AG08395 (cell line): ENCODE measurements at regions not wholly inside any gene's neighbourhood (a gene's known extent, or its start where the extent isn't known, plus 50 kb on each side); places are given as distances from the start of the nearest gene placed in this dataset.
A peak's percentile ranks its signal among the peaks of the same experiment; 100 is the strongest.

Source experiments
- DNase-seq: peaks from one replicate; pipeline ENCODE4 v3.0.0; 2012; ENCODE audit warnings: mixed read lengths, low spot score

DNA sequence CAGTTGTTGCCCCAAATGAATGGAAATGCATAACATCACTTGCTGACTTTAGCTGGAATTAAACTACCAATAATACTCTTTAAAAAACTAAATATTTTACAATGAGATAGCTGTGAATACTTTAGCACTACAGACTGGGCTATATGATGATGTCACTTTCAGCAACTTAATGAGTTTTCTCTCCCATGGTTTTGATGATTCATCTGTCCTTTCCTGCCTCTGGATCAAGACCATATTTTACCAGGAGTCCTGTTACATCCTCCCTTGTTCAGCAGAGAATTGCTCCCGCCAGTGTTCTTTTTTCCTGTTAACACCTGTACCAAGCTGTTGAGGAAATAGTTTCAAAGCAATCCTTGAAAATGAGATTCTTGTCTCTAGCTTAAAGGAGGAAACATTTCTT, 543.0 kb downstream of the SPRY1 start:
- peak; percentile 66 for DNase-seq

DNA sequence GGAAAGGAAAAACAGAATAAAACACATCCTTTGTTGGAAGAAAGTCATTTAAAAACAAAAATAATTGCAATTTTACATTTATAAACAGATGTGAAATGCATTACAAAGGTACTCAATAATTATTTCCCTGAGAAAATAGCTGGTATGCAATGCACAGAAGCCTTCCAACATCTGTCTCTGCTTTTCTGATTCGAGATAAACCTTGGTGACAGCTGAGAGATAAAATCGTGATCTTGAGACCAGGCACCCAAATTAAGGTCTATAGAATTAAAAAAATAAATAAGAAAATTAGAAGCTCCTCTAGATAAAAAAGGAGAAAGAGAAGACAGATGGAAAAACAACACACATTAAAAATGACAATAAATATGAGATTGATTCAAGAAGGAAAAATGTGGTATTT, 544.0 kb downstream of the SPRY1 start:
- DNase-seq = no peak

DNA sequence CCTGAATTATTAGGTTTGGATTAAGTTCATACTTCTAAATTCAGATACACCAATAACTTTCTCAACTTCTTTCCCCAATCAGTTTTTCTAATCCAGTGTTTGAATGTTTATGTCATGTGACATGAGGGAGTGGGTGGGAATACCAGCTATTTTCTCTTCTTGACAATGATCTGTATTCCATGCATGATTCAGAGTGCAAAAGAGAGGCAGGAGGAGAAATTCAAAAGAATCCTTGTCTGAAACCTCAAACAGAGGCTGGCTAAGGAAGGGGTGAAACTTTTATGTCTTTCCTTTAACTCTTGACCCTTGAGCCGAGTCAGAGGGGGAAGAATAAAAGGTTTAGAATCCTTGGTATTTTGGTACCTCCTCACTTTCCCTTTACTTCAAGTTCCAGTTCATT, 544.7 kb downstream of the SPRY1 start:
- DNase-seq = peak; percentile 3

DNA sequence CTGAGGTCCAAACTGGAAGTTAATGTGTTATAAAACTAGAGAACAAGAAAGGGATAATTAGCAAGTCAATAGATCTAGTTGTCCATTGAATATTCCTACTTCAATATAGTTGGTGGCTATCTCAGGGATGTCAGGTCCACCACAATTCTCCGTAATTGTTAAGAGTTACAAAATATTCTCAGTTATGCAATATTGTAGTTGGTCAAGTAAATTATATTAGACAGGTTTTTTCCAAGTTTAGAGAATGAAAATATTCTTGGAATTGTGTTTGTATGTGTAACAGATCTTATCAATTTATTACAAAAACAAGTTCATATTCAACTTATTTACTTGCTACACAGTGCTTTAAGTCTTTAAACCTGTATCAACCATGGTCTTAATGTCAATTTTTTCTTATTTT, 547.4 kb downstream of the SPRY1 start:
- DNase-seq = no peak

DNA sequence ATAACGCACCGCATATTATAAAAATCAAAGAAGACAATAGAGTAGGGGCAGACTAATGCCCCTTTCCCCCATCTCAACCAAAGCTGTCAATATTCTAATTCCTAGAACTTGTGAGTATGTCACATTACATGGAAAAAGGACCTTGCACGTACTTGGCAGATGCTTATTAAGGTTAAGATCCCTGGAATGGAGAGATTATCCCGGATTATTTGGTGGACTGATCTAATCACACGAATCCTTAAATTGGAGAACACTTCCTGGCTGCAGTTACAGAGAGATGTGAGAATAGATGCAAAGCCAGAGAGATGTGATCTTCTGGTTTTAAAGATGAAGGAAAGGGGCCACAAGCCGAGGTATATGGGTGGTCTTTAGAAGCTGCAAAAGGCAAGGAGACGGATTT, 548.7 kb downstream of the SPRY1 start:
- DNase-seq = no peak

DNA sequence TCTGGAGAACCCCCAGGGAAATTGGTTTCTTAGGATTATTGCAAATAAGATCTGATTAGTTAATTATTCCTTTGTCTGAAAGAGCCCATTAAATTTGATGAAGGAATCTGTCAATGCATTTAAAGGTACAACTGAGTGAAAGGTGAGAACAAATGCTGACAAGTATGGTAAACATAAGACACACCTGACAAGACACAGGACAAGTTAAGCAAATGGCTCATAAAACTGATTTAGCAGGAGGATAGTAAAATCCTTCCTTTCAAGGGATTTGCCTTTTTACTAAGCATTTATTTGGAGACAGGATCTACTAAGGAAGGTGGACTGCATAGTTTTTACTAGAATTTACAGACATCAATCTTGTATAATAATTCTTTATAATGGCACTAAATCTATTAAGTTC, 553.9 kb downstream of the SPRY1 start:
- no peak for DNase-seq

DNA sequence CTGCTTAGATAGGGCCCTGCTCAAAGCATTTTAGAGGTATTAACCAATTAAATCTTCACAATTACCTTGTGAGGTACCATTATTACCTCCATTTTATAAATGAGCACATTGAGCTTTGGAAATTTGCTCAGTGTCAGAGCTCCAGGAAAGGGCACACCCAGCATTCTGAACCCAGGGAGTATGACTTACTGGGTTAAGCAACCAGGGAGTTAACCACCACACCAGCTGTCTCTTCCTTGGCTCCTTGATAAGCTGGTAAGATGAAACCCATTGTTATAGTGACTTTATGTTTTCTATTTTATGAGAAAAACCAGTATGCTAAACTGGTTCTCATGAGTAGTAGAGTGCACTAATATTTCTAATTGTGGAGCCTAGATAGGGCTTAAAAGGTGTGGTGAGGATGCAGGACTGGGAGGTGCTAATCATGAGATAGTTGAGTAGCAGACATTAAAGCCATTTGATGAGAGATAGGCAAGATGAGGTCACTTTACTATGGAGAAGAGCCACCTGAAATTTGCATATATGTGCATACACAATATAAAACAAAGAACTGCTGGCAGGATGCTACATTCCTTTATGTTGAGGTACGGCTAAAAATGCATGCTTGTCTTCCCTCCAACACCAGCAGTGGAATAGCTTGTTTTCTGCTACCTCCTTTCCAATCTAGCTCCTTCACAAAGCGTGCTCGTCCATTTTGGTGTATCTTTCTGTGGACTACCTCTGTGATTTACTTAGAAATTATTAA, 556.1 kb downstream of the SPRY1 start:
- DNase-seq = peak; percentile 26

DNA sequence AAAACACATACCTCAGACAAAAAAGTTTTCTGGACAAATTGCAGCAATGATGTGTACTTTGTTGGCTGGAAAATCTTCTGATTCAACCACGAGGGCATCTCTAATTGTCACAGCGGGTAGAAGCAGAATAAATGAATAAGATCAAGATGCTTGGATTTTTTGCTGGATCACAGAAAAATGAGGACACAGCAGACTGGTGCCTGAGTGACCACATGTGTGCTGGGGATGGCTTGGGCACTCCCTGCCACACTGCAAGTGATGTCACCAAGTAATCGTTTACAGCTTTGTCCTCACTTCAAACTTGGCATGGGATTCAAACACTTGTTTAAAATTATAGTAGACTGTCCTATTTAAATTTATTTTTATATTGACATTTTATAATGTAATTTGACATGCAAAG, 557.0 kb downstream of the SPRY1 start:
- peak; percentile 46 for DNase-seq

DNA sequence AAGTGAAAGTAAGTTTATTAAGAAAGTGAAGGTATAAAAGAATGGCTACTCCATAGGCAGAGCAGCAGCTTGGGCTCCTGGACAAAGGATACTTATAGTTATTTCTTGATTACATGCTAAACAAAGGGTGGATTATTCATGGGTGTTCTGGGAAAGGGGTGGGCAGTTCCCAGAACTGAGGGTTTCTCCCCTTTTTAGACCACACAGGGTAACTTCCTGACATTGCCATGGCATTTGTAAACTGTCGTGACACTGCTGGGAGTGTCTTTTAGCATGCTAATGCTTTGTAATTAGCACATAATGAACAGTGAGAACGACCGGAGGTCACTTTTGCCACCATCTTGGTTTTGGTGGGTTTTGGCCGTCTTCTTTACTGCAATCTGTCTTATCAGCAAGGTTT, 557.6 kb downstream of the SPRY1 start:
- DNase-seq = no peak

DNA sequence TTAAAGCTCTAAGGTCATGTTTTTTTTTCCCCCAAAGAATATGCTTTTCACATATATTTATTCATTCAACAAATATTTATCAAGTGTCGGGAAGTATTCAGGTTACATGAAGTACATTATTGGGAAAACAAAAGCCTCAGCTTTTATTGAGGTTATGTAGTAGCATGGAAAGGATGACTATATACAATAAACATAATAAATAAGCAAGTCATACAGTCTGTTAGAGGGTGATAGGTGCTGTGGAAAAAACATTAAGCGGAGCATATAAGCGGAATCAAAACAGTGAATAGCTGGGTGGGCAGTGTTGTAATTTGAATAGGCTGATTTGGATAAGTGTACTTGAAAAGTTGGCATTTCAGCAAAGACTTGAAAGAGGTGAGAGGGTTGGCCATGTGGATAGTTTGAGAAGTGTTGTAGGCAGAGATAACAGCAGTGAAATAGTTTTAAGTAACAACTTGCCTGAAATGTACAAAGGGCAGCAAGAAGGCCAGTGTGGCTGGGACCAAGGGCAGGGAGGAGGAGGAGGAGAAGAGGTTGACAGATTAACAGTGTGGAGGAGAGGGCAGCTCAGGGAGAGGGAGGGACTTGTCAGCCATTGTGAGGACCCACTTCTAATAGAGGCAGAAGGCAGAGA, 558.7 kb downstream of the SPRY1 start:
- DNase-seq = no peak

DNA sequence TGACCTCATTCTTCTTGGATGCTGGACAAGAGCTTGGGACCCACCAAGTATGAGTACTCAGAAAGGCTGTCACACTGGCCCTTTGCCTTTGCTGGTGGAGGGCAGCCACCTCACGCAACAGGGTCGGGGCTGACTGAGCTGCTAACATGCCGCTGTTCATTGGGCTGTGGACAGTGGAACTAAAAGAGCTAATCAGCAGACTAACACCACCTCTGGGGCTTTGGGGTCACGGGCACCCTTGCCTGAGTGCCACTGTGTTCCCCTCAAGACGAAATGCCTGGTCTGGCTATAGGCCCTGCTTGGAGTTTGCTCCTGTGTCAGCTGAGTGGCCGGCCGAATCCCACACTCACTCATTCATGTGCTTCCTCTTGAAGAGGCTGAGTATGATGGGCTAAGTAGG, 559.6 kb downstream of the SPRY1 start:
- no peak for DNase-seq

DNA sequence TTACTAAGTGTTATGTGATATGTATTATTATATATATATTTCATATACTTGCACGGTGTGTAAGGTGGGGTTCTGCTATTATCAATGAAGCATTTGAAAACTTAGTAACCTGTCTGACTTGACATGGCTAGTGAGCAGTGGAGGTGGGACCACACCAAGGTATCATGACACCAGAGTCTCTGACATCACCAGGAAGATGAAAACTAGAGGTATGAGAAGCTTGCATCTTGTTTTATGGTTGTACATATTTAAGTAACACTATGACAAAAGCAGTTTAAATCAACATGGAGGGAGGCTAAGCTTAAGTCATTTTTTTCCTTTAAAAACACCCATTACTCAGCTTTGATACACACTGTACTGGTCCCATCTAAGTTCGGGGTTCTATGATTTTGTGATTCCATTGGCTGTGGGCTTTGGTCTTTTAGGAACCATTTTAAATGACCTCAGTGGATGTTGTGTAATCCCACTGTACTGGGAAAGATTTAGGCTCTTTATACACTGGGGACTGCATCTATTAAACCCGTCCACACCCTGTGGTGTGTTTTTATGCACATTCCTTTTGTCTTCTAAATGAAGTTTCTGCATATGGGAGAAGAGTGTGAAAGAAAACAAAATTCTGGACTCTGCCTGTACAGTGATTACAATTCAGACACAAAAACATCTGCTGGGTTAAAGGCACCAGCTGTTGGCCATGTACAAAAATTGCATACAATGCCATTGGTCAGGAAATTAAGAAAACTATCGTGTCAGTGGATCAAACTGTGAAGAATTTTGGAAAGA, 570.6 kb downstream of the SPRY1 start:
- DNase-seq = peak; percentile 8

DNA sequence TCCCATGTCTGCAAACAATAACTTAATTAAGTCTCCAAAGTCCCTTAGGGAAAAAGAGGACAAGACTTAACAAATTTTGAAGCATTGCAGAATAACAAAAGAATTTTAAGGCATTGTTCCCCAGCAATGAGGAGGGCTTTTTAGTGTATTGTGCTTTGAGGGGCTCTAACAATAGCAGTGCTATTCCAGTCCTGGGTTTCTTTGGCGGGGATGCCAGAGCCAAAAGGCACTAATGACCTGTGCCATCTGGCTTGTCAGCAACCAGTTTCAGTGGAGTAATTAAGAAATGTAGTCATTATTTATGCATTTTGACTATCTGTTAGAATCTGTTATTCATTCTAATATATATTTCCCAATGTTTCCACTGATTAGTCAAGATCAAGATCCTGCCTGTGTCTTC, 575.4 kb downstream of the SPRY1 start:
- no peak for DNase-seq

DNA sequence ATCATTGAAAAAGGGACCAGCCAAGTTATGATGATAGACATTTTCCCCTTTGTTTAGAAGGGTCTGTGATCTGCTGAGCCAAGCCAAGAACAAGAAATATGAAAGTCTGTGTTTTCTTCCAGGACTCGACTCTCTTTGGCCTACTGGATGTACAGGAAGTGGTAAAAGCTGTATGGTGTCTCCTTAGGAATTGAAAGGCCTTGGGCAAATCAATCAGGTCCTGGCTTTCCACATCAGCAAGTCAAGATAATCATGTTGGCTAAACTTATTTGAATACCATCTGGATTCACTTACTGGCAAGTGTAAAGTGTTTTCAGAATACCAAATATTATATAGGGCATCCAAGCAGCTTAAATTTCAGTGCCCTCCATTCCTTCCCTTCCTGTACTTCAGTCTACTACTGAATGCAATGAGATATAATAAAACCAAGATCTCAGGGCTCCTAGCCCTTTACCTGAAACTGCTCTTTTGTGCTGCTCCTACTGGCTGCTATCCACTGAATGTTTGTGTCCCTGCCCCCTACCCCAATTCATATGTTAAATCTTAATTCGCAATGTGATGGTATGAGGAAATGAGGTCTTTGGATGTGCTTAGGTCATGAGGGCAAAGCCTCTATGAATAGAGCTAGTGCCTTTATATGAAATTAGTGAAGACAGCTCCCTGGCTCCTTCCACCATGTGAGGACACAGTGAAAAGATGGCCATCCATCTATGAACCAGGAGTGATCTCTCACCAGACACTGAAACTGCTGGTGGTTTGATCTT, 578.0 kb downstream of the SPRY1 start:
- no peak for DNase-seq

DNA sequence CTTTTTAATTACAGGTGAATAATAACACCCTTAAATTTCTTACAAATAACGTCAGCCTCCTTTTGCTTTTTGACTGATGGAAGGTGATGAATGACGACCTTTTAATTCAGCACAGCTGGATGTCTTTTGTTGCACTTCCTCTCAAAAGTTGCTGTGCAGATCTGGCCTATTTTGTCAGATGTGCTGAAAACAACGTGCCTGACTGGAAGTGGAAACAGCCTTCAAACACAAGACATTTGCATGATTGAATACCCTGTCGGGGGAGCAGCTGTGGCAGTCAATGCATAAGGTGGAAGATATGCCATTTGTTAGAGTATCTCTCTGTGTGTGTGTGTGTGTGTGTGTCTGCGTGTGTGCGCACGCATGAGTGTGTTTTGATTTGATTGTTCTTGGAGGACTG, 579.7 kb downstream of the SPRY1 start:
- DNase-seq = no peak

DNA sequence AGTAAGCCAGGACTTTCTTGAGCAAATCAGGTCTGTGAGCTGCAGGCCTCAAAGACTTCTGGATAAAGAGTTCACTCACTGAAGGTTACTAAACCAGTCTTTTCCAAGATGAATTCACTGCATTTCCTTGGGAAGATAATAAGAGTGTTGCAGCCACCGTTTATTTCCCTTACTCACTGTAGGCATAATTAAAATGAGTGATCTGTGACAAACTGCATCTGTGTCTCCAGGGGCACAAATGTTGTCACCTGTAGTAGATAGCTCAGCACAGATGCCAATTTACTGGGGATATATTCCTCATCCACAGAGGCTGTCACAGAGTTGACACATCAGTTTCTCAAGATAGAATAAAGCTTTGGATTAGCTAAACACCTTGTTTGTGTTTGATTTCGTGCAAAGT, 580.2 kb downstream of the SPRY1 start:
- DNase-seq = no peak

DNA sequence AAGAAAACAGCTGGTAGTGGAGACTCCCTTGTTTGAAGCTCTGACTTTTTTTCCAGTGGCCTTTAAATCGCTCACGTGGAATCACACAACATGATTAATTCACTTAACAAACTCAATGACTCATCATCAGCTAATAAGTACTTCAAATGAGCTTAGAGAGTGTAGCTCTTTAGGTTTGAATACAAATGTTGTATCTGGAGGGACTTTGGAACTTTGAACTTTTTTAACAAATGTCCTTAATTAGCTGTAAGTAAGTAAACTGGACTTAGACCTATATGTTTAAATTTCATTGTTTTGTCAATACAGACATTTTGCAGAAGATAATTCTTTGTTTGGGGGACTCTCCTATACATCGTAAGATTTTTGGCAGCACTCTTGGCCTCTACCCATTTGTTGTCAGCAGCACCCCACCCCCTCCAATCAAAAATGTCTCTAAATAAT, 581.1 kb downstream of the SPRY1 start:
- DNase-seq = no peak

DNA sequence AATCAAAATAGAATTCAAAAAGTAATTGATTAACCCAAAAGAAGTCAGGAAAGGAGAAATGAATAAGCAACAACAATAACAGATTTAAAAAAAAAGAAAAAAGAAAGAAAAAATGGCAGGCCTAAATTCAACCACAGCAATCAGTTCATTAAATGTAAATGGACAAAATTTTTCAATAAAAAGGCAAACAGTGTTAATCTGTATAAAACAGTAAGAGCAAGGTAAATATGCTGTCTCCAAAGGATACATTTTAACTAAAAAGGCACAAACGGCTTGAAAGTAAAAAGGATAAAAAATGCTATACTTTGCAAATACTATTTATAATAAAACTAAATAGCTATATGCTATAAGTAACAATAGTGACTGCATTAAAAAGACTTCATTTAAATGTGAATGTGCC, 582.0 kb downstream of the SPRY1 start:
- no peak for DNase-seq

DNA sequence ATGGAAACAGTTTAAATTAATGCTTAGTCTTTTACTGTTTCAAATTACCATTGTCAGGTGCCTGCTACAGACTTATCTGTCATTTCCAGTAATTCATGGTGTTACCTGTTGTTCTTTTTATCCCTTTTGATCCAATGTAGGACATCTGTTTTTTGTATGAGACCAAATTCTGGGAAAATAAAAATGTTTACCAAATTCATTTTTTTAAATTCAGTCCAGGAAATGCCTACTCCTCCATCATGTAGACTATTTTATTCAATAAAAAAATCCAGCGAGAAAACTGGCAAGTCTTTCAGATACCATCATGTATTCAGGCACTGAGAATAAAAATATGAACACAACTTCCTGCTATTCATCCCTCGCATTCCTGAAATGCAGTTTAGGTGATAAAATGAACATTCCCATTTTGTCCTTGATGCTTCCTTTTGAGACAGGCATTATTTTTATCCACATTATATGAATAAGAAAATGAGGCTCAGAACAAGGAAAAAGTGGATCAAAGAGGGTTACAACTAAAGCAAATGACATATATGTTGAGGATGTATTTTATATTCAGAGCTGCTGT, 584.2 kb downstream of the SPRY1 start:
- no peak for DNase-seq

DNA sequence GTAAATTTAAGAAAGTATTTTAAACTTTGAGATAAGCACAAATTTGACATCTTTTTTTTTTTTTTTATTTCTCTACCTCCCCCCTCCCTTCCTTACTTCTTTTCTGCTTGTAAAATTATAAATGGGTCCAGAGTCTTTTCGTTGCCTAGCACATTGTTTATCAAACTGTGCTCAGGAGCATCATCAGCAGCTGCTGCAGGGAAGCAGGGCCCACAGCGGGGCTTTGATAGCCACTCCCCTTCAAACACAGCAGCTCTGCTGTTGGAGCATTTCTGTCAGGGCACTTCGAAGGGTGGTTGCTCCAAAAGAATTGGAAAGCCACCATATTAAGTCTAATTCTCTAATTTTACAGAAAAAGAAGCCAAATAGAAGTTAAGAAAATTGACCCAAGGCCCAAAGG, 588.3 kb downstream of the SPRY1 start:
- DNase-seq = no peak

DNA sequence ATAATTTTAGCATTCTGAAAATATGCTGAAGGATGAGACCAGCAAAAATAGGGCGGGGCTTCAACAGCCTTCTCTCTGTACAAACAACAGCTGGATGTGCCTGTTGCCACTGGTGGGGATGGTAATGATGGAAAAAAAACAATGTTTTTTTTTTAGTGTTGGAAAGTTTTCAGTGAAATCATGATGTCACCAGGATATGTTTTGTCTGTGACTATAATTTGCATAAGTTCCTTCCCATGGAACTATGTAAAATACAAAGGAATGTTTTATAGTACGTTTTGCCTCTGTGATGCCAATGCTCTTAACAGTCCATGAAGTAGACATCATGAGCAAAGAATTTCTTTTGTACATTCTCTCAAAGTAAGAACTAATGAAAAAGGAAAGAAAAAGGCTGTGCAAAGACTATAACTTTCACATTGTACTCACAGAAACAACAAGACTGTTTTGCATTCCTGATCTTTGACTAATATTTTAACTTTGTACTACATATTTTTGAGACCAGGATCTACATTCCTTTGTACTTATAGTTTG, 589.7 kb downstream of the SPRY1 start:
- peak; percentile 82 for DNase-seq

DNA sequence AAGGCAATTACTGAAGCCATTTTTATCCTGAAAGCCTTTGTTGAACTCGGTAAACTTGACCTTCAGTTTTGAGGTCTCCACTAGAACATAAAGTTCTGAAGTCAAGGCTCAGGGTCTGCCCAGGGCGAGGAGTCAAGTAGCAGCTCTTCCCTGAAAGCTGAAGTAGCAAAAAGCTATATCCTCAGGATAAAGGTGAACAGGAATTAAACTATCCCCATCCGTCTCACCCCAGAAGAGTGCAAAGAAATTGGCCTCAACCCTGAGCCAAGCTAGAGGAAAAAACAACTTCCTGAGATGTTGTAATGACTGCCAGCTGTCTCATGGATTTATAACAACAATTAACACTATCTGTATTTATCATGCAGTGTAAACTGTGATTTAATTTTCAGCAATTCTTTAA, 590.8 kb downstream of the SPRY1 start:
- DNase-seq = no peak
